ENCODE measurements at regions not wholly inside any gene's neighbourhood (a gene's known extent, or its start where the extent isn't known, plus 50 kb on each side); places are given as distances from the start of the nearest gene placed in this dataset.

DNA sequence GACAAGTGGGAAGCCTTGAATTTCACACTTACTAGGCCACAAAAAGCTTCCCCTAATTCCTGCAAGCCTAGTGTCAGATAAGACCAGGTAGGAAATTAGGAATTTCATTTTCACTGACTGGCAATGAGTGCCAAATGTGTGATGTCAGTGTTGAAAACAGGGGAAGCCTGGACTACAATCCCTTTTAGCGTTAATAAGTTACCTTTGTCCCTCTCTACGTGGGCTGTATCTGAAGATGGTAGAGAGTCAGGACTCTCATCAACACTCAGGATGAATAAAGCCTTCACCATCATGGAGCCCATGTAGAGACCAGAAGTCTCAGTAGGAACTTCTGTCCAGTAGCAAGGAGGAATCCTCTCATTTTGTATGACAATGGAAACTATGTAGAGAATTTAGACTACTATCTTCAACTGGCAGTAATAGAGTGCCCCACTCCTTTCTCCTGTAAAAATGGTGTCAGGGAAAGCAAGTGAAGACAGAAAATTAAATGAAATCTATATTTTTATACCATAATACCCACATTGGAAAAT lies 324.1 kb upstream of the KLHL1 start:
- Histone ChIP-seq H3K79me2 (ENCODE audit: insufficient read depth, low read length) (no peaks in the 10 kb centered on the region), H3K36me3 (ENCODE audit: insufficient read depth, low read length) (no peaks in the 10 kb centered on the region), H3K4me2 (ENCODE audit: insufficient read depth, low read length) (no peak overlapping the region), H3K27me3 (ENCODE audit: insufficient read depth, low read length) (no peaks in the 10 kb centered on the region), H3K27ac (ENCODE audit: low read depth, low read length) (no peak overlapping the region), H3K4me3 (ENCODE audit: insufficient read depth, low read length) (no peak overlapping the region), H3K9me3 (ENCODE audit: low read depth, low read length) (no peaks in the 10 kb centered on the region), H2AFZ (ENCODE audit: low read length) (no peak overlapping the region), H3K4me1 (ENCODE audit: insufficient read depth, low read length) (no peaks in the 10 kb centered on the region), H4K20me1 (ENCODE audit: insufficient read depth, low read length) (no peaks in the 10 kb centered on the region)
- TF ChIP-seq, protein P1, sequence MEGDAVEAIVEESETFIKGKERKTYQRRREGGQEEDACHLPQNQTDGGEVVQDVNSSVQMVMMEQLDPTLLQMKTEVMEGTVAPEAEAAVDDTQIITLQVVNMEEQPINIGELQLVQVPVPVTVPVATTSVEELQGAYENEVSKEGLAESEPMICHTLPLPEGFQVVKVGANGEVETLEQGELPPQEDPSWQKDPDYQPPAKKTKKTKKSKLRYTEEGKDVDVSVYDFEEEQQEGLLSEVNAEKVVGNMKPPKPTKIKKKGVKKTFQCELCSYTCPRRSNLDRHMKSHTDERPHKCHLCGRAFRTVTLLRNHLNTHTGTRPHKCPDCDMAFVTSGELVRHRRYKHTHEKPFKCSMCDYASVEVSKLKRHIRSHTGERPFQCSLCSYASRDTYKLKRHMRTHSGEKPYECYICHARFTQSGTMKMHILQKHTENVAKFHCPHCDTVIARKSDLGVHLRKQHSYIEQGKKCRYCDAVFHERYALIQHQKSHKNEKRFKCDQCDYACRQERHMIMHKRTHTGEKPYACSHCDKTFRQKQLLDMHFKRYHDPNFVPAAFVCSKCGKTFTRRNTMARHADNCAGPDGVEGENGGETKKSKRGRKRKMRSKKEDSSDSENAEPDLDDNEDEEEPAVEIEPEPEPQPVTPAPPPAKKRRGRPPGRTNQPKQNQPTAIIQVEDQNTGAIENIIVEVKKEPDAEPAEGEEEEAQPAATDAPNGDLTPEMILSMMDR (IDR thresholded peaks at IDR 0.05; ENCODE audit: extremely low read depth, low read depth, low read length) = no peak
- no peak for DNase-seq (ENCODE audit: insufficient read length, low spot score, missing footprints)

DNA sequence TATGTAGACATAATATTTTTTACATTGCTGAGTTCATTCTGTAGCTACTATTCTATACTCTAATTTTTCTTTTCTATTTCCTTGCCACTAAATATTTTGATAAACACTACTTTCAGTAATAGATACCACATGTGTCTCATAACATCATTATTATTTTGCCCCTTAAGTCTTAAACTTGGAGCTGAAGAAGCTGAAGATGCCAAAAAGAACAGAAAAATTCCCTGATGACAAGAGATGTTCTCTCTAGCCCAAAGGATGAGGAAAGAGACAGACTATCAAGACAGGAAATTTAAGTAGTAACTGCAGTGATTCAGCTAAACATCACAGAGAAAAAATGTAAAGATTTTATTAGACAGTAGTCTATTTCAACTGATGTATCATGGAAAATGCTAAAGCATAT lies 322.0 kb upstream of the KLHL1 start:
- Histone ChIP-seq H3K9me3 (ENCODE audit: low read depth, low read length) (no peaks in the 10 kb centered on the region), H3K36me3 (ENCODE audit: insufficient read depth, low read length) (no peaks in the 10 kb centered on the region)
- TF ChIP-seq, protein P1 (IDR thresholded peaks at IDR 0.05; ENCODE audit: extremely low read depth, low read depth, low read length) = no peak

DNA sequence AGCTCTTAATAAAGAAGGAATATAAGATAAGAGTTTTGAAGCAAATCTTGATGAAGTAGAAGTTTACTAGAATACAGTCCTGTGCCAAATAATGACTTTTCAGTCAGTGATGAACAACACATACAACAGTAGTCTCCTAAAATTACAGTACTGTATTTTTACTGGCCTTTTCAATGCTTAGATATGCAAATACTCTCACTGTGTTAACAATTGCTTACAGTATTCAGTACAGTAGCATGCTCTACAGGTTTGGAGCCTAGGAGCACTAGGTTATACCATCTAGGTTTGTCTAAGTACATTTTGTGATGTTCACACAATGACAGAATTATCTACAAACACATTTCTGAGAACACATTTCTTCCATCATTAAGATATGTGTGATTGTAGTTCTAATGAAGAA lies 316.7 kb upstream of the KLHL1 start:
- no peaks in the 10 kb centered on the region for H3K4me1 ChIP-seq (ENCODE audit: insufficient read depth, low read length)
- no peak overlapping the region for H3K27ac ChIP-seq (ENCODE audit: low read depth, low read length)
- TF ChIP-seq, protein P1 (IDR thresholded peaks at IDR 0.05; ENCODE audit: extremely low read depth, low read depth, low read length) = no peak
- H3K27me3 ChIP-seq (ENCODE audit: insufficient read depth, low read length) = no peaks in the 10 kb centered on the region
- no peak overlapping the region for H2AFZ ChIP-seq (ENCODE audit: low read length)
- no peaks in the 10 kb centered on the region for H3K79me2 ChIP-seq (ENCODE audit: insufficient read depth, low read length)
- no peaks in the 10 kb centered on the region for H3K36me3 ChIP-seq (ENCODE audit: insufficient read depth, low read length)
- H3K4me3 ChIP-seq (ENCODE audit: insufficient read depth, low read length) = no peak overlapping the region
- DNase-seq (ENCODE audit: insufficient read length, low spot score, missing footprints) = no peak
- no peaks in the 10 kb centered on the region for H4K20me1 ChIP-seq (ENCODE audit: insufficient read depth, low read length)
- H3K9me3 ChIP-seq (ENCODE audit: low read depth, low read length) = no peaks in the 10 kb centered on the region
- no peak overlapping the region for H3K4me2 ChIP-seq (ENCODE audit: insufficient read depth, low read length)

More for the DNA sequence above, 322.0 kb upstream of the KLHL1 start:
- Histone ChIP-seq H3K4me2 (ENCODE audit: insufficient read depth, low read length) (no peak overlapping the region), H3K27ac (ENCODE audit: low read depth, low read length) (no peak overlapping the region), H3K4me3 (ENCODE audit: insufficient read depth, low read length) (no peak overlapping the region), H4K20me1 (ENCODE audit: insufficient read depth, low read length) (no peaks in the 10 kb centered on the region), H3K4me1 (ENCODE audit: insufficient read depth, low read length) (no peaks in the 10 kb centered on the region), H2AFZ (ENCODE audit: low read length) (no peak overlapping the region), H3K79me2 (ENCODE audit: insufficient read depth, low read length) (no peaks in the 10 kb centered on the region), H3K27me3 (ENCODE audit: insufficient read depth, low read length) (no peaks in the 10 kb centered on the region)
- DNase-seq (ENCODE audit: insufficient read length, low spot score, missing footprints) = no peak

DNA sequence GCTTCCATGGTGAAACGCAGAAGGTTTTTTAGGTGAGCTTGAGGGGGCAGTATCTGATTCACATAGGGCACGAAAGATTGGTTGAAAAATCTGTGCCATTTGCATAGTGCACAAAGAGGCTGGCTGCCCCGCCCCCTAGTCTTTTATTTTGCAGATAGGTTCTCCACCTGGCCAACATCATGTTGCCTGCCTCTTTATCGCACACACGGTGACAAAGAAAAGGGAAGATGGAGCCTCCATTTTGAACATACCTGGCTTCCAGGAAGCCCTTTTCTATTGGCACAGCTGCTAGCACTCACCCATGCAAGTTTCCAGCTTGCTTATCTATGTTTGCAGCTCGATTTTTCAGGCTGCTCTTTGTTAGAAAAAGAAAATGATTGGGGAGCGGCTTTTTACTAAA lies 316.2 kb upstream of the KLHL1 start:
- Histone ChIP-seq H3K4me2 (ENCODE audit: insufficient read depth, low read length) (no peak overlapping the region), H3K79me2 (ENCODE audit: insufficient read depth, low read length) (no peaks in the 10 kb centered on the region), H3K4me1 (ENCODE audit: insufficient read depth, low read length) (no peaks in the 10 kb centered on the region), H3K27me3 (ENCODE audit: insufficient read depth, low read length) (no peaks in the 10 kb centered on the region), H4K20me1 (ENCODE audit: insufficient read depth, low read length) (no peaks in the 10 kb centered on the region), H3K9me3 (ENCODE audit: low read depth, low read length) (no peaks in the 10 kb centered on the region), H3K36me3 (ENCODE audit: insufficient read depth, low read length) (no peaks in the 10 kb centered on the region), H3K27ac (ENCODE audit: low read depth, low read length) (no peak overlapping the region), H2AFZ (ENCODE audit: low read length) (no peak overlapping the region), H3K4me3 (ENCODE audit: insufficient read depth, low read length) (no peak overlapping the region)
- DNase-seq (ENCODE audit: insufficient read length, low spot score, missing footprints) = no peak
- TF ChIP-seq, protein P1 (IDR thresholded peaks at IDR 0.05; ENCODE audit: extremely low read depth, low read depth, low read length) = no peak

Measured in osteoblast (primary cell).